Adrenal gland (tissue), 9 donors: ENCODE measurements at regions not wholly inside any gene's neighbourhood (a gene's known extent, or its start where the extent isn't known, plus 50 kb on each side); places are given as distances from the start of the nearest gene placed in this dataset.

Experiments used
- DNase-seq, 7 donors: peaks; one replicate each; pipeline ENCODE4 v3.0.0-alpha.2; 2019 to 2020
- H3K27ac ChIP-seq, 5 donors: fragments of 200-600 bp; sonication (generic) in 4 of 5; 1 replicate in 3 of 5; 2 replicates in 2 of 5; pipeline versions ENCODE4 v1.5.1 to v1.8.0; 2016 to 2020; ENCODE audit warnings: mild to moderate bottlenecking in 1 of 5
- H3K27me3 ChIP-seq: fragments of 200-600 bp; 2 replicates; pipeline ENCODE4 v1.8.0; 2021
- H3K36me3 ChIP-seq, 2 donors: fragments of 200-600 bp; replicated peaks in 1 of 2; 1 replicate in 1 of 2; 2 replicates in 1 of 2; pipeline versions ENCODE4 v1.5.1 to v1.8.0; 2018 to 2022
- H3K4me1 ChIP-seq, 2 donors: fragments of 200-600 bp; replicated peaks in 1 of 2; 1 replicate in 1 of 2; 2 replicates in 1 of 2; pipeline versions ENCODE4 v1.5.1 to v1.8.0; 2018 to 2021
- H3K4me3 ChIP-seq, 4 donors: fragments of 200-600 bp; sonication (generic) in 3 of 4; one replicate each; pipeline ENCODE4 v1.5.1; 2016 to 2018
- H3K9me3 ChIP-seq, 3 donors: fragments of 200-600 bp; sonication (generic) in 1 of 3; replicated peaks in 1 of 3; 1 replicate in 2 of 3; 2 replicates in 1 of 3; pipeline versions ENCODE4 v1.5.1 to v1.8.0; 2016 to 2021
- POLR2A ChIP-seq, 2 donors: fragments of 450-650 bp; IDR thresholded peaks; one replicate each; pipeline ENCODE4 v1.6.1; 2017; ENCODE audit warnings: antibody characterized with exemption in 2 of 2, mild to moderate bottlenecking in 2 of 2, moderate library complexity in 1 of 2
- WGBS, 4 donors: extraction: QIAGEN DNeasy Blood & Tissue Kit in 2 of 4; methylation state at CpG; one replicate each; pipeline versions ENCODE4 v1.1.5 to v1.1.7; 2013 to 2017; 5-methylcytosine and 5-hydroxymethylcytosine counted together
- intact Hi-C, 2 donors: fragments of 100-400 bp; cut with DNase I; formaldehyde crosslinking; loops; one replicate each; pipeline versions ENCODE4 v1.14.1 to v1.15.0; 2022 to 2023
- TF ChIP-seq, protein P1 (sequence below), 6 experiments: fragments of 450-650 bp in 4 of 6; fragments of 200-600 bp in 2 of 6; sonication (generic) in 1 of 6; IDR thresholded peaks; 1 replicate in 5 of 6; 2 replicates in 1 of 6; pipeline versions ENCODE4 v1.5.1 to v1.8.0; 2016 to 2021; ENCODE audit warnings: antibody characterized with exemption in 6 of 6, mild to moderate bottlenecking in 2 of 6, moderate library complexity in 1 of 6
- donor health status: healthy with polysubstance abuse.
- donor health status: Bipolar disorder and iron deficiency.
- donor health status: DM: yes; HTN: yes; CAD: no.
- donor health status: DM: no; HTN: no; CAD: no.
- donor health status: DM: no; HTN: no; CAD: no.

DNA sequence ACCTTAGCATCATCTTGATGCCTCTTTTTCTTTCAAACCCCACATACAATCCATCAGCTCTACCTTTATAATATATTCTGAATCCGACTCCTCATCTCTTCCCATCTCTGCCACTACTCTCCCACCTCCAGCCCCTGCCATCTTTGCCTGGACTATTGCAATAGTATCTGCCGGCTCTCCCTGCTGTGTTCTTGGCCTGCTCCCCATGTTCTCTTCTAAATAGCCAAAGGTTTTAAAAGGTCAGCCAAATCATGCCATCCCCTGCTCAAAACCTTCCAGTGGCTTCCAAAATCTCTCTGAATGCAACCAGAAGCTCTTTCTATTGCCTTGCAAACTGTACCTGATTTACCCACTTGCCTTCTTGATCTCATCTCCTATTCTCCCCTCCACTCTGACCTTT lies 266.0 kb downstream of the PTTG2 start:
- Histone ChIP-seq H3K9me3 (no peaks in the 10 kb centered on the region), H3K4me1 (peaks cover 6 to 18% of the 10 kb centered on the region in 2 donors), H3K4me3 (no peak overlapping the region), H3K27me3 (no peaks in the 10 kb centered on the region), H3K36me3 (no peaks in the 10 kb centered on the region), H3K27ac (no peak overlapping the region)
- TF ChIP-seq POLR2A (IDR thresholded peaks at IDR 0.05), result no peak
- TF ChIP-seq, protein P1, sequence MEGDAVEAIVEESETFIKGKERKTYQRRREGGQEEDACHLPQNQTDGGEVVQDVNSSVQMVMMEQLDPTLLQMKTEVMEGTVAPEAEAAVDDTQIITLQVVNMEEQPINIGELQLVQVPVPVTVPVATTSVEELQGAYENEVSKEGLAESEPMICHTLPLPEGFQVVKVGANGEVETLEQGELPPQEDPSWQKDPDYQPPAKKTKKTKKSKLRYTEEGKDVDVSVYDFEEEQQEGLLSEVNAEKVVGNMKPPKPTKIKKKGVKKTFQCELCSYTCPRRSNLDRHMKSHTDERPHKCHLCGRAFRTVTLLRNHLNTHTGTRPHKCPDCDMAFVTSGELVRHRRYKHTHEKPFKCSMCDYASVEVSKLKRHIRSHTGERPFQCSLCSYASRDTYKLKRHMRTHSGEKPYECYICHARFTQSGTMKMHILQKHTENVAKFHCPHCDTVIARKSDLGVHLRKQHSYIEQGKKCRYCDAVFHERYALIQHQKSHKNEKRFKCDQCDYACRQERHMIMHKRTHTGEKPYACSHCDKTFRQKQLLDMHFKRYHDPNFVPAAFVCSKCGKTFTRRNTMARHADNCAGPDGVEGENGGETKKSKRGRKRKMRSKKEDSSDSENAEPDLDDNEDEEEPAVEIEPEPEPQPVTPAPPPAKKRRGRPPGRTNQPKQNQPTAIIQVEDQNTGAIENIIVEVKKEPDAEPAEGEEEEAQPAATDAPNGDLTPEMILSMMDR (IDR thresholded peaks at IDR 0.05), result no peak
- DNase-seq, result no peak
- WGBS, 4 donors, result 73 to 88% (median 81%) methylated on average over 2 of the region's 2 CpGs
- intact Hi-C loops, result no loop called here

- Histone ChIP-seq H3K4me3 (no peak overlapping the region), H3K4me1 (no peaks in the 10 kb centered on the region), H3K27me3 (no peaks in the 10 kb centered on the region), H3K36me3 (no peaks in the 10 kb centered on the region), H3K9me3 (no peaks in the 10 kb centered on the region), H3K27ac (no peak overlapping the region)
- intact Hi-C loops, result no loop called here
- TF ChIP-seq, protein P1 (IDR thresholded peaks at IDR 0.05), result no peak
- no peak for TF ChIP-seq POLR2A (IDR thresholded peaks at IDR 0.05)
- DNase-seq, result no peak
- WGBS, 4 donors, result 84 to 91% (median 87%) methylated on average over 10 of the region's 10 CpGs
Observed at GRCh38 chr4:38230121-38230801, 270.1 kb downstream of the PTTG2 start.

- Histone ChIP-seq H3K27ac (no peak overlapping the region), H3K4me1 (no peaks in the 10 kb centered on the region), H3K36me3 (no peaks in the 10 kb centered on the region), H3K4me3 (no peak overlapping the region), H3K27me3 (no peaks in the 10 kb centered on the region), H3K9me3 (no peaks in the 10 kb centered on the region)
- DNase-seq, result no peak
- intact Hi-C loops, result no loop called here
- no peak for TF ChIP-seq POLR2A (IDR thresholded peaks at IDR 0.05)
- TF ChIP-seq, protein P1 (IDR thresholded peaks at IDR 0.05), result no peak
- 87 to 94% (median 91%) methylated on average over 7 of the region's 7 CpGs for WGBS, 4 donors
Observed at GRCh38 chr4:38230821-38231563, 270.8 kb downstream of the PTTG2 start.

GRCh38 chr4:38231626-38232025 lies 271.4 kb downstream of the PTTG2 start:
- WGBS, 4 donors, result 88 to 96% (median 95%) methylated on average over 4 of the region's 4 CpGs
- Histone ChIP-seq H3K4me1 (no peaks in the 10 kb centered on the region), H3K27me3 (no peaks in the 10 kb centered on the region), H3K9me3 (no peaks in the 10 kb centered on the region), H3K36me3 (no peaks in the 10 kb centered on the region), H3K4me3 (no peak overlapping the region), H3K27ac (no peak overlapping the region)
- intact Hi-C loops, result no loop called here
- no peak for DNase-seq
- TF ChIP-seq POLR2A (IDR thresholded peaks at IDR 0.05), result no peak
- TF ChIP-seq, protein P1 (IDR thresholded peaks at IDR 0.05), result no peak
